G401 (cell line): ENCODE measurements at regions not wholly inside any gene's neighbourhood (a gene's known extent, or its start where the extent isn't known, plus 50 kb on each side); places are given as distances from the start of the nearest gene placed in this dataset.

ENCODE experiments used
- DNase-seq: peaks from one replicate; pipeline ENCODE4 v3.0.0-alpha.2; 2015; ENCODE audit warnings: low spot score
- in situ Hi-C: cut with HindIII; loops from 2 replicates; pipeline ENCODE4 v1.10.0; 2016; ENCODE audit warnings: low sequenced_read_pairs, mixed read lengths

DNA sequence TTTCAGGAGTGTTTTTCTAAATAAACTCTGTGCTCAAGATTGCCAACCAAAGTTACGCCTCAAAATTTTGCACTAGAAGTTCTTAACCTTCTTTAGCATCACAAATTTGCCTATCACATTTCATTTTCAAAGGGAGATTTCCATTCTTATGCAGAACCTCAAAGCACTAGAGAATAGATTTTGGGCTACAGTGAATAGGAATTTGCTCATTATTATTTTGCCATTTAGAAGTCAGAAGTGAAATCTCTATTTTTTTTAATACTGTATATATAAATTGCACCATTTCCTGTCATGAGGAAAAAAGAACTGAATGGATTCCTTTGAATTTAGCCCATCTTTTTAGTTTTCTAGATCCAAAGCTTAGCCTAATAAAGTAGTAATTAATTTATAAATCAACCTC, 796.4 kb downstream of the ADGRL2 start:
- in situ Hi-C loops, result no loop called here
- no peak for DNase-seq

DNA sequence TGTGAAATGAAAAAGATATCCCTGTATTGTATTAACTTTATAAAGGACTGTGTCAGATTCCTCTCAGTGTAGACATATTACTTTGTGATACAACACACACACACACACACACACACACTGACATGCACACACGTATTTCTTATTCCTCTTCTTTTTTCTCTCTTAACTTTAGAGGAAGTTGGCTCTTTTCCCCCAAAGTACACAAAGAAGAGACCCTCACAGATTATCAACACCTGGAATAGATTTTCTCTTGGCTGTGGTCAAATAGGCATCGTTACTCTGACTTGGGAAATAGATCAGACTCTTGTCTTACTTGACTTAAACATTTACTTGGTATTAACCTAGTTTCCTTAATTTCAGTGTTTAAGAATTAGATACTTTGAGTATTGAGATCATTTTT, 792.8 kb downstream of the ADGRL2 start:
- in situ Hi-C loops, result no loop called here

DNA sequence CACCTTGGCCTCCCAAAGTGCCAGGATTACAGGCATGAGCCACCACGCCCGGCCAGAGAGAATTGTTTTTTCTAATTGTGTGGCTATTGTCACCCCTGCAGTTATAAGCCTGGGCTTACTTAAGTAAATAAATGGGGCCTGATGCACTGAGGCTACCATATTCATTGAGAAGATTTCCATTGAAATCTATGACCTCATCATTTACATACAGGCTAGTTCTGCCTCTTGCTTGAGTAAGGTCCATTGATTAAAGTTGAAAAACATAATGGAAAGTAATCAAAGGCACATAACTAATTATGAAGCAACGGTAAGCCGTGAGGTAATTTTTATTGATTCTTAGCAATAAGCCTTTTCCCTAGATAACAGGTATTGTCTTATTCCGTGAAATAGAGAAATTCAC, 788.9 kb downstream of the ADGRL2 start:
- DNase-seq, result no peak
- in situ Hi-C loops, result no loop called here

More for the DNA sequence above, 792.8 kb downstream of the ADGRL2 start:
- no peak for DNase-seq

DNA sequence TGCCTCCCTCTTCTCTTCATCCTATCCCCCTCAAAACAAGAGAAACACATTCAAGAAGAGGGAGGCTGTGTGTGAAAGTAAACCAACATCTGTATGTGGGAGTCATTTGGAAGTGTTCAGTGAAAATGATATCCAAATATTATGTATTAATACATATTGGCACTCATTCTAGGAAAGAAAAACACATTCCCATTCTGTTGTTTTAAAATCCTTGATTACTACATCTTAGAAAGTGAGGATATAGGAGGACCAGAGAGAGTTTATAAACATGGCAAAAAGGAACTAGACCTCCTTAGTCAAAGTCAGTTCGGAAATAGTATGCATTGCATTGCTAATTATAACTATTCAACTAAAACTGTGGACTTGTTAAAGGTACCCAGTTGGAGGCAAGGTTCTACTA, 786.6 kb downstream of the ADGRL2 start:
- no peak for DNase-seq
- in situ Hi-C loops, result no loop called here

DNA sequence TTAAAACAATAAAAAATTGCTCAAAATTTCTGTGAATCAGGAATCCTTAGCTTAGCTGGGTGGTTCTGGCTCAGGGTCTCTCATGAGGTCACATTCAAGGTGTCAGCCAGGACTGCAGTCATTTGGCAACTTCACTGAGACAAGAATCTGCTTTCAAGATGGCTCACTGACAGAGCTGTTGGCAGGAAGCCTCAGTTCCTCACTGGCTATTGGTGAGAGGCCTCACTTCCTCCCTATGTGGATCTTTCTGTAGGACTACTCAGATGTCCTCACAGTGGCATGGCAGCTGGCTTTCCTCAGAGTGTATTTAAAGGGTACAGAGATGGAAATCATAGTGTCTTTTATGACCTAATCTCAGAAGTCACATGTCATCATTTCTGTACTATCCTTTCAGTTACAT, 785.7 kb downstream of the ADGRL2 start:
- no peak for DNase-seq
- in situ Hi-C loops, result no loop called here

DNA sequence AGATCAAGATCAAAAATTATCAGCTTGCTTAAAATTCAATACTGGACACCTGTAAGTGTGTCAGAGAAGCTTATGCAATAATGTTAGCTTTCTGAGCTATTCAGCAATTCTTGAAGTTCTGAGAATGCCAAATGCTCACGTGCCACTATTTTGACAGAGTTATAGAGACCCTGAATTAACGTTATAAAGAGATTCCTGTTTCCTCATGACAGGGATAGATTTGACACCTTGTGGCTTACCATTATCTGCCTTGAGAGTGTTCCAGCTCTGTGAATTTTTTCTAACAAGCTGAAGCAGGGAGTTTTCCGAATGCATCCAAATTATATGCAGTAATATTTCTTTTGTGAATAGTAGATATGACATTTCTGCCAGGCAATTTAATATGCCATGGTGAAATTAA, 781.6 kb downstream of the ADGRL2 start:
- no peak for DNase-seq
- in situ Hi-C loops, result no loop called here

DNA sequence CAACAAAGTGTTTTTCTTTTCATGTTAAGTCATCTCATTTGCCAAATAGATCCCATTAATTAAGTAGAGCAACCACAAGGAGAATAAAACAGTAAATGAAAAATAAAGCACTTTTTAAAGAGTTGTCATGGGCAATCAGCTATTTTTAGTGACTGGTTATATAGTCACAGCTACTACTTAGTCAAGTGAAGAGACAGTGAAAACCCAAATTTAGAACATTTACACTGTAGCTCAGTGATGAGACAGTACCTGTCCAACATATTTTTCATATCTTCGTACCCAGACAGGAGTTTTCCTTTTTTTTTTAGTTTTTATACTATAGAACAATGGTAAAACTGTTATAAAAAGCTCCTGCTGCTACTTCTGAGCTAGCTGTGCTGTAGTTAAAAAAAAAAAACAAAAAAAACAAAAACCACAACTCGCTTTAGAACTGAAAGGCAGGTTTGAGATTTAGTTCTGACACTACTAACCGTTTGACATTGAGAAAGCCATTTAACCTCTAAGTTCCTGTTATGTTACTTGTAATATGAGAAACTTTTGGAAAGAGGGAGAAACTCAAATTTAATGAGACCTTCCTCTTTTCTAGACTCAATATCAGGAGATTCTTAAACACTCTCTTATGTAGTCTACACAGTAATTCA, 777.5 kb downstream of the ADGRL2 start:
- in situ Hi-C loops, result no loop called here
- no peak for DNase-seq

DNA sequence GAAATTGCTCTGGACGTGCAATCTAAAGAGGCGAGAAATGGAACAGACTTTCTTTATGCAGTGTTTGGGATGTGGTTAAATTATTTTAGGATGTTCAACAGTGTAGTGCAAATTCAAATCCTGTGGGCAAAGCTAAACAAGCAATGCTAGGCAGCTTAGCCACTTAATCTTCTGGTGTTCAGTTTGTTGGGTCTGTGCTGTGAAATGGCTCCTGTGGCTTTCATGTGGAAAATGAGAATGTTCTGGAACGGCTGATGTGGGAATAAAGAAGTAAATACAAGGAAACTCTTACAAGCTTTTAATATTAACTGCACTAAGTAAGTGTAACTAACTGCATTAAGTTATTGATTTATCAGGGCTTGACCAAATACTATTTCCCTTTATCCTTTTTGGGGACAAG, 766.6 kb downstream of the ADGRL2 start:
- DNase-seq, result no peak
- in situ Hi-C loops, result no loop called here

DNA sequence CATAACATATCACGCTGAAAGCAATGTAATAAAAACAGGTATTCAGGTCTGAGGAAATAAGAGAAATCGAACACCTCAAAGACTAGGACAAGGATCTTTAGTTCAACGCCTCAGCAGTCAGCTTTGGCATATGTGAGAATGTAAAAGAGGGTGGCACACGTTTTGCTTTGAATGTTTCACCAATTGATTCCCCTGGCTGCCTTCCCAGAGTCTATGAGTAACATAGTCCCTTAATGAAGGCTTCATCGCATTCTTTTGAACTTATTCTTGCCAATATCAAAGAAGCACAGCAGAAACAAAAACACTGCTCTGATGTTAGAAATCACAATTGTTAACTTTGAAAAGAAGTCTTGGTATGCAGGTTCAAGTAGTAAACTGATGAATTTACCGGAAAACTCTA, 764.8 kb downstream of the ADGRL2 start:
- in situ Hi-C loops, result no loop called here
- no peak for DNase-seq

DNA sequence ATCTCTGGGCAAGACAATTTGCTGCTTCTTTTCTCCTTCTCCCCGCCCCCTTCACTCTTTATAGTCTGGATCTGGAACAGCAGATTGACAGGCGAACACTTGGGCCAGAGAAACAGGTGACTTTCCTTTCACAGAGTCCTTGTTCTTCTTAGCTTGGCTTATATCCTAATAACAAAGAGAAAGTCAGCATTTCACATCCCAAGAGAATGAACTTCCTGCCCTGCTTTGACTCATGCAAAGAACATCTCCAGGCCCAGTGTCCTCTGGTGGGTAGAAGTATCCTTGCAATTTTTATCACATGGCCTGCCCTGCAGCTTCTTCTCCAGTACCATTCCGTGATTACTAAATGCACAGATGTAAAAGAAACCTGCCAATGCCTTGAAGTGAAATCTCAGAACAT, 764.4 kb downstream of the ADGRL2 start:
- in situ Hi-C loops, result no loop called here
- DNase-seq, result no peak

DNA sequence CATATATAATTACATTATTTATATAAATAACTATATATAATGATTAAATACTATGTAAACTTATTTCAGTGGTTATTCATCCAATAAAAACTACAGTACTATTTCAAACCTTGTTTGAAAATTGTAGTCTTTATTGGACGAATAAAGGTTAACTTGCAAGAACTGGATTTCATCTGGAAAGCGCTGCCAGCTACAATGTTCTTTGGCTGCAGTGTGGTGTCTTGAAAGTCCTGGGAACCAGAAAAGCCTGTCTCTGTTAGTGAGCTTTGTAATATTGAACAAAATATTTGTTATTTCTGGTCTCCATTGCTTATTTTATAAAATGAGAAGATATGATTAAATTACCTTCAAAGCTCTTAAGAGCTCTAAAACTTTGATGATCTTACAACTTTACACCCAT, 763.6 kb downstream of the ADGRL2 start:
- in situ Hi-C loops, result no loop called here
- no peak for DNase-seq

DNA sequence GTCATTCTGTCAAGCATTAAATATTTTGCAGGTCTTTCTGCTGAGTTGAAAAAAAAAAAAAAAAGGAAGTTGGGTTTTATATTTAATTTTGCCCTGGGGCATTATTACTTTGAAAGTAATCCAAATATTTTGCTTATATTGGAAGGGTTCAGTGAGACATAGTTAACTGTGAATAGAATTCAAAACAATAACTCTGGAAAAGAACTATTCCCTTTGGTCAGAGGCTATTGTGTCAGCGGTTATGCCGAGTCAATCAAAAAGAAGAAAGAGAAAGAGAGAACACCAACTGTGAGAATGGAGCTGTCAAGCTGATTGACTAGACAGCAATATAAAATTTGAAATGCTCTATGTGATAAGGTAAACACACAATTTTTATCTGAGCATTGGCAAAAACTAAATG, 761.7 kb downstream of the ADGRL2 start:
- in situ Hi-C loops, result no loop called here
- DNase-seq, result no peak

DNA sequence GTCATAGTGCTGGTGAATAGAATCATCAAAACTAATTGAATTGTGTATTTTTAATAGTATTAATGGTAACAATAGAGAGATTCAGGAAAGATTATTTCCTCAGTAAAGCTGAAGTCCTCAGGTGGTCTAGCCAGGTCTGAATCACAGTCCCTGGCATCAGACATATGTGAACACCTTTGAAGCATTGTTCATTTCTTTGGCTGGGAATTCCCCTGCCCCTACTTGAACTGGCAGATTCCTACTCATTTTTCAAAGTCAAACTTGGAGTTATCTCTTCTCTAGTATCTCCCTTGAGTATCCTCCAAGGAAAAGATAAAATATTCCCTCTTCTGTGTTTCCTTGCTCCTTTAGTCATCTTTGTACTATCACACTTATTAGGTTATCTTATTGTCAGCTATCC, 759.8 kb downstream of the ADGRL2 start:
- in situ Hi-C loops, result no loop called here
- no peak for DNase-seq

DNA sequence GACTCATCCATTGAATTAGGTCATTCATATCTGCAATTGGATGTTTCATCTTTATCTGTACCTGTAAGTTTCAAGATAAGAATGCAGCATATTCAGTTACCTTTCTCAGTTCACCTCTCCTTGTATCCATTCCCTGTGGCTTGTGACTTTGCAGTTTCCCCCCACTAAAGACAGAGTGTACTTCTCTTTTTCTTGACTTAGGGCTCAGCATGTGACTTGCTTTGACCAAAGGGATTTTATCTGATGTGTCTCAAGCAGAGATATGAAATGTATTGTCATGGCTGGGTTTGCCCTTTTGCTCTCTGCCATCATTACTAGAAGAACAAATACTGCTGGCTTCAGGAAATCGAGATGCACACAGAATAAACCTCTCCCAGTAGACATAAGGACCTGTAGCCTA, 754.8 kb downstream of the ADGRL2 start:
- in situ Hi-C loops, result no loop called here
- DNase-seq, result no peak

DNA sequence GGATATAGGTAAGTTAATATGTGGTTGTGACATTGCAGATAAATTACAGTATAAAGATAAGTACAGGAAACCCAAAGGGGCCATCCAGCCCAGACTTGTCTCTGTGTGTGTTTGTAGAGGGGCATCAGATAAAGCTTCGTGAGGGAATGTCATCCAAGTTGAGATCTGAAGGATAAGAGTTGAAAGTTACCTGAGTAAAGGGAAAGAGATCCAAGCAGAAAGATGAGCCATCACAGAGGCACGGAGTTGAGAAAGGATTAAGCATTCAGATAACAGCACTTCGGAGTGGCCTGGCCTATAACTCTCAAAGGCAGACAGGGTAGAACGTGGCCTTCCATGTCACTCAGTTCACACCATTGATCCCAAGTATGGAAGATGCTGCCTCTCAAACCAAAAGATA, 749.1 kb downstream of the ADGRL2 start:
- DNase-seq, result no peak
- in situ Hi-C loops, result no loop called here

DNA sequence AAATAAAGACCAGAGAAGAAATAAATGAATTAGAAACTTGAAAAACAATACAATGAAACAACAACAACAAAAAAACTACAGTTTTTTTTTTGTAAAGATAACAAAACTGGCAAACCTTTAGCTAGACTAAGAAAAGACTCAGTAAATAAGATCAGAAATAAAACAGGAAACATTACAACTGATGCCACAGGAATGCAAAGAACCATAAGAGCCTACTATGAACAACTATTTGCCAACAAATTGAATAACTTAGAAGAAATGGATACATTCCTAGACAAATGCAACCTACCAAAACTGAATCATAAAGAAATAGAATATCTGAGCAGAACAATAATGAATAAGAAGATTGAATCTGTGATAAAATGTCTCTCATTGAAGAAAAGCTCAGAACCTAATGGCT, 742.0 kb downstream of the ADGRL2 start:
- in situ Hi-C loops, result no loop called here
- DNase-seq, result no peak

DNA sequence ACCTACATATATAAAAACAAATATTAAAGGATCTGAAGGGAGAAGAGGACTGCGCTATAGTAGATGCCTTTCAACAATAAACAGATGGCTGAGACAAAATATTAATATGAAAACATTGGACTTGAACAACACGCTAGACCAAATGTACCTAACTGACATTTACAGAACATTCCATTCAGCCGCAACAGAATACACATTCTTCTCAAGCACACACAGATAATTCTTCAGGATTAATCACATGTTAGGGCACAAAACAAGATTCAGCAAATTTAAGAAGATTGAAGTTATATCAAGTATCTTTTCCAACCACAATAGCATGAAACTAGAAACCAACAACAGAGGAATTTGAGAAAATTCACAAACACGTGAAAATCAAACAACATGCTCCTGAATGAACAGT, 741.4 kb downstream of the ADGRL2 start:
- in situ Hi-C loops, result no loop called here
- DNase-seq, result no peak

DNA sequence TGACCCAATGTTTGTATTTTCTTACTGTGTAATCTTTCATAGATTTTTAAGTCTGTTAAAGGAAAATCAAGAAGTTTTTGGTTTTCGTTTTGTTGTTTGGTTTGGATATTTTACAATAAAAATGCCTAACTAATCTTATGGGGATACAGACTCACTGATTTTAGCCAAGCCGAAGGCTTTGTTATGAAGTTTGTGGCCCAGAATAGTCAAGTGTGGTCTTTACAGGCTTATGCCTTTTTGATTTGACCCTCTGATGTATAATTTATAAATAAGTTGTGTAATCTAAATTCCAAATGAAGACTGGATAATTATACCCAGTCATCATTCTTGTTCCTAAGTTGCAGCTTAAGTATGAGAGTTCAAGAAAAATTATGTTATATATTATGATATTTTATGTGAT, 739.3 kb downstream of the ADGRL2 start:
- in situ Hi-C loops, result no loop called here
- no peak for DNase-seq

DNA sequence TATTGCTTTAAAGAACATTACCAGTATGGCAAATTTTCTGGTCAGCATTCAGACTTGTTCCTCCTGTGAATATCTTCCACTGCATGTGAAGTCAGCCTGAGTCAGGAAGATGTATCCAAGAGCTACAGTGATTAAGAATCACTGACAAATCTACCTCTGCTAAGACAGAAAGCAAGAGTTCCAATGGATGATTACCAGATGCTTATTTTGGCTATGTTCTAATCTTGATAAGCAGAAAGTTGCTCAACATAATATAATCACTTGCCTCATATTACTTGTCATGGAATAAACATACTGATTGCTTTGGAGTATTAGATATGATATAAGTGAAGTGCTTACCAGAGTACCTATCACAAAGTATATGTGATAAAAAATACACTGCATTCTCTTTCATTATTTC, 738.1 kb downstream of the ADGRL2 start:
- in situ Hi-C loops, result no loop called here
- DNase-seq, result no peak

DNA sequence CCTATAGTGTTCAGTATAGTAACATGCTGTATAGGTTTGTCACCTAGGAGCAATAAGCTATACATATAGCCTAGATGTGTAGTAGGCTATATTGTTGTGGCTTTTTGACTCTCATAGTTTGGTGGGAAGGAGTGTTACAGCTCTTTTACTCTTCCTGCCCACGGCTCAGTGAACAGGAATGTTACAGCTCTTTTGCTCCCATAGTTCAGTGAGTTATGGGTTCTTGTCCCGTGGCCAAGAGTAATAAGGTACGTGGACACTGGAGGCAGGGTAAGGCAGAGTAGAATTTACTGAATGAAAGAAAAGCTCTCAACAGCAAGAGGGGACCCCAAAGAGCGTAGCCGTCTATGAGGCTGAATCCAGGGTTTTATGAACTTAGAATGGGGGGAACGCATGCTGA, 734.3 kb downstream of the ADGRL2 start:
- in situ Hi-C loops, result no loop called here

DNA sequence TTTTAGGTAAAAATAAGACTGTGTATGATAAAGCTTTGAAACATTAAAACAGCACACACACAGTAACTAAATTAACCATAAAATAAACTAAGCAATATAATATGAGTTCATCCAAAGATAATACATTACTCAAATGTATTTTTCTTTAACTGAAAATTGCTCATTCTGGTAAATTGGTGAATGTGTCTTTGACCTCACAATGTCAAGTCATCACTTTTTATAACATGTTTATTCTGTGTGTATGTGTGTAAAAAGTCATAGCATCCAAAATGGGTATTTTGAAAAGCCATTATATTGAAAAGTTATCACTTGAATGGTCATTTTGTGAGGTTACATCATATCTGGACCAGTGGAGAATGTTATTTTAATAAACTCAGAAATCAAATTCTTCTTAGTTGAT, 724.6 kb downstream of the ADGRL2 start:
- in situ Hi-C loops, result no loop called here

More for the DNA sequence above, 734.3 kb downstream of the ADGRL2 start:
- DNase-seq, result no peak

DNA sequence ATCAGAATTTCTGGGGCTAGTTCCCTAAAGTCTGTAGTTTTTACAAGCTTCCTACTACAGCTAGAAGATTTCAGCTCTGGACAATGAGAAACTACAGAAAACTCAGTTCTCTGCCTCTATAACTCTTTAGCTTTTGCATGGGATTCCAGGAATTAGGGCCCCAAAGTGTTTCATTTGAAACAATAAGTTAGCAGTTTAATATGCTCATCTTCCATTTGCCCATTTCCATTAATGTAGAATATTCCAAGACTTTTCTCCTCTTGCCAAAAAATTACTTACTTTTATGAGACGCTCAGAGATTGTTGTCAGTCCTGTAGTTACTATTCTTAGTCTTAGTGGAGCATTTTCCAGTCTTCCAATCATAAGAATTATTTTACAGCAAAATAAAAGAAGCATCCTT, 719.9 kb downstream of the ADGRL2 start:
- in situ Hi-C loops, result no loop called here
- DNase-seq, result no peak

More for the DNA sequence above, 724.6 kb downstream of the ADGRL2 start:
- DNase-seq, result no peak
